Heart right ventricle (tissue), 16 donors: ENCODE measurements at regions not wholly inside any gene's neighbourhood (a gene's known extent, or its start where the extent isn't known, plus 50 kb on each side); places are given as distances from the start of the nearest gene placed in this dataset.

Source experiments
- ATAC-seq, 8 donors: fragments of 200-7000 bp; cut with Tn5 transposase; one replicate each; pipeline ENCODE4 v1.9.1; 2020; ENCODE audit warnings: mild to moderate bottlenecking in 8 of 8, moderate library complexity in 8 of 8, moderate number of reproducible peaks in 1 of 8
- DNase-seq, 2 donors: peaks; one replicate each; pipeline ENCODE4 v3.0.0-alpha.2; 2020
- H3K27ac ChIP-seq, 10 donors: fragments of 200-600 bp; sonication (generic) in 2 of 10; one replicate each; pipeline versions ENCODE4 v1.5.0 to v1.8.0; 2020 to 2022; ENCODE audit warnings: mild to moderate bottlenecking in 3 of 10
- H3K27me3 ChIP-seq, 7 donors: fragments of 200-600 bp; one replicate each; pipeline ENCODE4 v1.8.0; 2021 to 2022; ENCODE audit warnings: mild to moderate bottlenecking in 2 of 7
- H3K36me3 ChIP-seq, 9 donors: fragments of 200-600 bp; sonication (generic) in 1 of 9; one replicate each; pipeline versions ENCODE4 v1.5.0 to v1.8.0; 2020 to 2022; ENCODE audit warnings: mild to moderate bottlenecking in 2 of 9
- H3K4me1 ChIP-seq, 9 donors: fragments of 200-600 bp; sonication (generic) in 1 of 9; one replicate each; pipeline versions ENCODE4 v1.5.0 to v1.8.0; 2020 to 2022; ENCODE audit warnings: mild to moderate bottlenecking in 4 of 9
- H3K4me3 ChIP-seq, 10 donors: fragments of 200-600 bp; sonication (generic) in 2 of 10; one replicate each; pipeline versions ENCODE4 v1.5.0 to v1.8.0; 2020 to 2022; ENCODE audit warnings: mild to moderate bottlenecking in 7 of 10, moderate library complexity in 2 of 10
- H3K9me3 ChIP-seq, 11 donors: fragments of 200-600 bp in 10 of 11; sonication (generic) in 2 of 11; one replicate each; pipeline versions ENCODE4 v1.5.0 to v1.8.0; 2013 to 2022; ENCODE audit warnings: mild to moderate bottlenecking in 2 of 11, control low read depth in 1 of 11, moderate library complexity in 1 of 11
- WGBS, 2 donors: extraction: QIAGEN DNeasy Blood & Tissue Kit; methylation state at CpG; one replicate each; pipeline ENCODE4 v1.1.7; 2013; ENCODE audit warnings: inconsistent platforms in 1 of 2; 5-methylcytosine and 5-hydroxymethylcytosine counted together
- intact Hi-C, 10 donors: fragments of 100-400 bp; cut with DNase I; formaldehyde crosslinking; loops; one replicate each; pipeline versions ENCODE4 v1.11.1 to v1.14.2; 2022
- TF ChIP-seq, protein P1 (sequence below), 9 donors: fragments of 200-600 bp; sonication (generic) in 2 of 9; IDR thresholded peaks; one replicate each; pipeline versions ENCODE4 v1.5.0 to v1.8.0; 2021 to 2022; ENCODE audit warnings: antibody characterized with exemption in 9 of 9, mild to moderate bottlenecking in 5 of 9, moderate library complexity in 1 of 9
- donor health status: Arrhythmogenic right ventricular cardiomyopathy.
- donor health status: ischemic (EF 13 %, LVEDD 7.1; RV severe dilation, severe dysfunction).
- donor health status: healthy with polysubstance abuse.
- donor health status: DM: no; HTN: yes; CAD: no.
- donor health status: DM: no; HTN: no; CAD: no.
- donor health status: ischemic (EF 25% LVEDD 6.9; RV normal size, moderate dysfunction).
- donor health status: ischemic (EF 25% LVEDD 5.7; RV mildly dilated, moderate dysfunction).
- donor health status: healthy.
- donor health status: DM: yes; HTN: yes; CAD: no.
- donor health status: Ischemic cardiomyopathy.
- donor health status: ischemic (EF 35%, LVEDD 5.7; RV mildly dilated, moderate dysfunction).
- donor health status: nonischemic (EF 11% LVEDD 7.7; RV severe dilation, severe dysfunction).
- donor health status: DM: yes; HTN: yes; CAD: no.
- donor health status: PGD.
- donor health status: ischemic (EF 29% LVEDD 5.4; RV normal size, mild dysfunction).
- donor health status: nonischemic (EF 23%, LVEDD 6.1; RV moderate dilation, normal function).

DNA sequence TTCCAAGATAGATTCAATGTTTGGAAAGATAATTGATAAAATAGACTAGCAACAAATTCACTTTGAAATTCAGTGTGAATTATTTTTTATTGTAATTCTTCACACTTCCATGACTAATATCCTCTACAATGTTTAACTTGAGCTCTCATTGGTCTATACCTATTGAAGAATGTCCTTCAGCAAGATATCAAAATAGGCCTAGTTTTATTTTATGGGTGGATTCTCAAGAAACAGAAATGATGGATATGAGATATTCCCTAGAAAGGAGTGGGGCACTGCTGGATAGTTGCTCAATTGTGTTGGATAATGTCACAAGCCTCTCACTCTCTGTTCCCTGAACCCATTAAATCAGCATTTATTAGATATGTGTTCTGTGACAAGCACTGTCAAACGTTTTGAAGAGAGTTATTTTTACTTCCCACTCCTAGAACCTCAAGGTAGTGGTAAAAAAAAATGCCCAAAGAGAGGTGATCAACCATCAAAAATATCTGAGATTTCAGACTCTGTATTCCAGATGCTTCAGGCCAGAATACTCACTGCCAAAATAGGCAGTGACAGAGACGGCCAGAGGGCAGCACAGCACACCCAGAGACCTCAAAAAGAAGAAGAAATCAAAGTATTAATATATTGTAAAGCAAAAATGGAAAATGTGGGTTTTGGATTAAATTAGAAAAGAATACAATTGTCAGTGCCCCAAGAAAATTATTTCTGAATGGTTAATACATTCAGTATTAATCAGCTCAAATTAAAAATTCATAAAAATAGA lies 87.5 kb downstream of the TRIB2 start:
- Histone ChIP-seq H3K27me3 (no peaks in the 10 kb centered on the region), H3K9me3 (peaks cover 0 to 28% (median 10%) of the 10 kb centered on the region in 11 donors), H3K4me3 (no peak overlapping the region), H3K36me3 (no peaks in the 10 kb centered on the region), H3K27ac (no peak overlapping the region), H3K4me1 (peaks cover 5 to 53% (median 34%) of the 10 kb centered on the region in 9 donors)
- TF ChIP-seq, protein P1, sequence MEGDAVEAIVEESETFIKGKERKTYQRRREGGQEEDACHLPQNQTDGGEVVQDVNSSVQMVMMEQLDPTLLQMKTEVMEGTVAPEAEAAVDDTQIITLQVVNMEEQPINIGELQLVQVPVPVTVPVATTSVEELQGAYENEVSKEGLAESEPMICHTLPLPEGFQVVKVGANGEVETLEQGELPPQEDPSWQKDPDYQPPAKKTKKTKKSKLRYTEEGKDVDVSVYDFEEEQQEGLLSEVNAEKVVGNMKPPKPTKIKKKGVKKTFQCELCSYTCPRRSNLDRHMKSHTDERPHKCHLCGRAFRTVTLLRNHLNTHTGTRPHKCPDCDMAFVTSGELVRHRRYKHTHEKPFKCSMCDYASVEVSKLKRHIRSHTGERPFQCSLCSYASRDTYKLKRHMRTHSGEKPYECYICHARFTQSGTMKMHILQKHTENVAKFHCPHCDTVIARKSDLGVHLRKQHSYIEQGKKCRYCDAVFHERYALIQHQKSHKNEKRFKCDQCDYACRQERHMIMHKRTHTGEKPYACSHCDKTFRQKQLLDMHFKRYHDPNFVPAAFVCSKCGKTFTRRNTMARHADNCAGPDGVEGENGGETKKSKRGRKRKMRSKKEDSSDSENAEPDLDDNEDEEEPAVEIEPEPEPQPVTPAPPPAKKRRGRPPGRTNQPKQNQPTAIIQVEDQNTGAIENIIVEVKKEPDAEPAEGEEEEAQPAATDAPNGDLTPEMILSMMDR (IDR thresholded peaks at IDR 0.05): peak in 4 of 9 donors; percentile 12 to 46 (median 22)
- DNase-seq (no peak), ATAC-seq (no peak)
- WGBS, 2 donors: 37% methylated on average over 2 of the region's 2 CpGs
- intact Hi-C loops: loop anchor here in 2 of 10 donors (5.0 to 10.0 kb wide), 2 partner anchors 72 to 121 kb away; no protein-coding TSS in a partner anchor

DNA sequence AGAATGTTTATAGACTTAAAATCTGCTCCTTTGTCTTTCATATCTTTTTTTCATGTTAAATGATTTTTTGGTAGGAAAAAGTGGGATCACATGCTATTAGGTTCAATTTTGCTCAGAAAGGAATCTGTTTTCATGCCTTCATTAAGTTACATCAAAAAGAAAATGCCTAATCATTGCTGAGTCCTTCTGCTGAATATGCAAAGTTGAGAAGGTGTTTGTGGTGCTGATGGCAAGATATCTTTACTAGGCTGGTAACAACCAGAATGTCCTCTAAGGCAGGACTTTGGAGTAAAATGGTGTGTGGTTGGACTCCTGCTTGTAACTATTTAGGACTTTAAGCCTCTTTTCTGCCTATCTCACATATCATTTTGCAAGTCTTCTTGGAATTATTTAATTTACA lies 88.3 kb downstream of the TRIB2 start:
- intact Hi-C loops: loop anchor here in 5 of 10 donors (5.0 to 10.0 kb wide), 5 partner anchors 63 to 127 kb away; partner anchors contain the start of gene TRIB2 (in 2 of the 5)

DNA sequence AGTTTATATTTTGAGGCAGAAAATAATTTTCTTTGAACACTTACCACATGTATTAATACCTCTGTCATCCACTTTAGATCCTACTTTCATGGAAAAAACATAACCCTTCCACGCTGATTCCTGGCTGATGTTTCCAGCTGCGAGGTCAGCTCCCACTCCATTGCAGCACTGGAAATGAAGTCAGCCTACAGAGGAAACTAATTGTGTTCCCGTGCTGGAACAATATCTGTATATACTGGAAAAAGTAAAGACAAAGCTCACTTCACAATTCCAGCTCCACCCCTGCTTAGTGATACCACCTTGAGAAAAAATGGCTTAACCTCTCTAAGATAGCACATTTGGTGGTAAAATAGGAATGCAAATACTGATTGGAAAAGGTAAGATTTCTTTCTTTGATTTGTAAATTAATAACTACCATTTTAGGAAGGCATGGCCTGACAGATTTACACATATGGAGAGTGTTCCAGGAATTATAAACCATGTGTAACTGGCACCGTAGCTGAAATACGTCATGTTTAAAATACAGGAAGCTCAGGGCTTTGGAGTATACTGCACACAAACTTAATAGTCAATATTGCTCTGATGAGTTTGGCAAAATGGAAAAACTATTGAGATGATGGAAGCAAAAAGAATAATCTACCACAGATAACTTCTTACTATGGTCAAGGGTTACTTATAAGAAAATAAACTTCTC lies 90.0 kb downstream of the TRIB2 start:
- 47 to 61% methylated on average over 5 of the region's 5 CpGs for WGBS, 2 donors

More for the DNA sequence above, 88.3 kb downstream of the TRIB2 start:
- DNase-seq (no peak), ATAC-seq (no peak)
- Histone ChIP-seq H3K9me3 (peaks cover 0 to 28% (median 10%) of the 10 kb centered on the region in 11 donors), H3K36me3 (no peaks in the 10 kb centered on the region), H3K4me1 (peaks cover 10 to 61% (median 41%) of the 10 kb centered on the region in 9 donors), H3K4me3 (no peak overlapping the region), H3K27ac (peak overlapping the region in 3 of 10 donors; percentile 21 to 73 (median 31)), H3K27me3 (no peaks in the 10 kb centered on the region)
- TF ChIP-seq, protein P1 (IDR thresholded peaks at IDR 0.05): no peak

More for the DNA sequence above, 90.0 kb downstream of the TRIB2 start:
- intact Hi-C loops: loop anchor here in 5 of 10 donors (5.0 to 10.0 kb wide), 5 partner anchors 64 to 126 kb away; partner anchors contain the start of gene TRIB2 (in 2 of the 5)
- Histone ChIP-seq H3K9me3 (peaks cover 0 to 13% (median 6%) of the 10 kb centered on the region in 11 donors), H3K27me3 (no peaks in the 10 kb centered on the region), H3K27ac (peak overlapping the region in 9 of 10 donors; percentile 39 to 87 (median 67)), H3K4me1 (peaks cover 10 to 70% (median 42%) of the 10 kb centered on the region in 9 donors), H3K4me3 (no peak overlapping the region), H3K36me3 (no peaks in the 10 kb centered on the region)
- peak; percentile 19 to 70 (median 51) for ATAC-seq
- DNase-seq: peak in 1 of 2 donors; percentile 45
- TF ChIP-seq, protein P1 (IDR thresholded peaks at IDR 0.05): no peak
